HG02759 (cell line): ENCODE measurements at regions not wholly inside any gene's neighbourhood (a gene's known extent, or its start where the extent isn't known, plus 50 kb on each side); places are given as distances from the start of the nearest gene placed in this dataset.
"Not testable (repeated sequence)": the region's sequence is repeated elsewhere in the genome, so short reads cannot be mapped to it uniquely, and the experiment has no call there.

Experiments used
- ATAC-seq: cut with Tn5 transposase; IDR thresholded peaks from one replicate; pipeline ENCODE4 v1.9.1; 2021; ENCODE audit warnings: mild to moderate bottlenecking, moderate library complexity; ENCODE audit not compliant: unreplicated experiment

DNA sequence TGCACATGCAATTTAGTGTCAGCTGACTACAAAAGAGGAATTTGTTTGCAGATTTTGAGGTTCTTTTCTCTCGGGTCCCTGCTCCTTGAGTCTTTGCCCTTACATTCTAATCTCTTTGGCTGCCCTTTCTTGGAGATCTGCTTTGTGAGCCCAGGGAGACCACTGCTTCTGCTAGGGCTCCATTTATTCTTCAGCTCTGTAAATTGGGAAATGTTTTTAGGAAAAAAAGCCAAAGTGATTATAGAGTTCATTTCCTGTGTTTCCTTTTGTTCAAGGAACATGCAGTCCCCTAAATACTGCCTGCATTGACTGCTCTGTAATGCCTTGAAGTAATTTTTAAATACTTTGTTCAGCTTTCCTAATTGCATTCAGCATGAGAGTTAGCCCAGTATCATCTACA is 197.4 kb downstream of the CSNK1G3 start:
- ATAC-seq: no peak

DNA sequence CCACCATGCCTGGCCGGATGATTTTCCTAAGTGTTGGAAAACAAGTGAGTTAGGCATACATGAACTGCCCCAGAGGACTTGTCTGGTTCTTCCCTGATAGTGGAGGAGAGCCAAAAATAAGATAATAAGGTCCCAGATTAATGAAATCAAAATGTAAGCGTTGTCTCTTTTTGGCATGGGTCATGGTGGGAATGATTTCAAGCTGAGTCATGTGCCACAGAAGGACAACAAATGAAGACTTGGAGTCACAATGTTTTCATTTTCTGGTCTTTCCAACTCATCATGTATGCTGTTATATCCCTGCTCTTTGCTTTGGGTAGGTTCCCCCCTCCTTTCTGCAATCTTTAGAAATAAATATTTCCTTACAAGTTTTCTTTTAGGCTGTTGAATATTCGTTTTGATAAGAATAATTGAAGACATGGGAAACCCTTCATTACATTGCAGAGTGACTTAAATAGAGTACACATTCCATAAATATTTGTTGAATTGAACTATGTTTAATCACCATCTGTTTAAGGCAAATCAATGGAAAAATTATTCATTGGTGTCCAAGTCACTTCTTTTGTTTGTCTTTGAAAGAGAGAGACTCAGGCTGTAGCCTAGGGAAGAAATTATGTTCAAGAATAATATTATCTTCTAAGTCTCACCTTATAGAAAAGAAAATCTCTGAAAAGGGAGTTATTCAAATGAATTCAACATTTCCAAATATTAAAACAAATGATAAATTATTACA is 196.3 kb downstream of the CSNK1G3 start:
- no peak for ATAC-seq

DNA sequence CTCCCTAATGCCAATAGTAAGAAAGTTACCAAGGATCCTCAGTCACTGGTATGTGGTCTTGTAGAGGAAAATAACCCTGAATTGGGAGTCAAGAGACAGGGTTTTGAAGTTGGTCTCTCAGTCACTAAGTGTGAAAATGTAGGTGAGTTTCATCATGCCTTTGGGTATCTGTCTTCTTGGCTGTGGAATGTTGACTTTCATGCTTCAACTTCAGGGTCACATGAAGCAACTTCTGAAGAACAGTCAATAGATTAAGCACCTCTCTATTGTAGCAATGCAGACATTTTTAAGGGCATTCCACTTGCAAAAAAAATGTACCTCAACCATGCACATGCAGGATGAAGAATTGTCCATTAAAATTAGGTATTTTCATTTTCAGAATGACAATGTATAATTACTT is 194.6 kb downstream of the CSNK1G3 start:
- ATAC-seq: no peak

DNA sequence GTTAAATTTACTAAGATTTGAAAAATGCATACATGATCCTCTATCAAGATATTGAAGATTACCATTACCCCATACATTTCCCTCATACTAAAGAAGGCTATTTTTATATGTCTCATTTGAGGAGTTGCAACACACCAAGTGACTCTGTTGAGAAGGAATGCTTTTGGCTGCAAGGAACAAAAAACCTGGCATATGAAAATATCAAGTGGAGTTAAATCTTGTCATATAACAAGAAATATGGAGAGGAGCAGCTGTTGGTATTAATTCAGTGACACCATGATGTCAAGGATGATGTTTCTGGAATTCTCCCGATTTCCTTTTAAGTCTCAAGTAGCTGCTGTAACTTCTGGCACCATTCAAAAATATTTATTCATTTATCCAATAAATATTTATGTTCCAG is 193.8 kb downstream of the CSNK1G3 start:
- ATAC-seq: no peak

DNA sequence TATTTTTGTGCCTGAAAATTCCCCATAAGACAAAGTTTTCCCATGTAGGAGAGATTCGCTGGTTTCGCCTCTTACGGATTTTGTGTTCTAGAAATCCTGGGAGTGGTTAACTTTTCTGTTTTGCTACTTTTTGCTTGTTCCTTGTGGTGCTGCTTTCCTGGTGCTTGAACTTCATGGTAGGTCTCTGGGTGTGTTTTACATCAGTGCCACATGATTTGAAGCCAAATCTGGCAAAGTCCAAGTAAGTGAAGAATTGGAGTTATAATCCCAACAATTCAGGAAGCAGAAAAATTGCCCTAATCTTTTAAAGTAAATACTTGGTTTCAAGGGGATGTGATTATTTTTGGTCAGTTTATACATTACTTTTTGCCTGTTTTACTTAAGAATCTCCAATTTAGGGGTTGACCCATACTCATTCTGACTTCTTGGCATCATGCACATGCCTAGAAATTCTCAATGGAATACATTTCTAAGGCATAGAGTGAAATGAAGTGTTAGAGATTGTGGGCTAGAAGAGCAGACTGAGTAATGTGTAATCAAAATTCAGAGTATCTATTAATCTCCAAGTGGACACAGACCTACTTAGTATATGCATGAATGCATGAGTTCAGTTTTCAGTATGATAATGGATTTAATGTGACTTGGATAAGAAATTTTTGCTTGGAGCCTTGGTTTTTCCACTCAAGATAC is 189.7 kb downstream of the CSNK1G3 start:
- ATAC-seq: no peak

DNA sequence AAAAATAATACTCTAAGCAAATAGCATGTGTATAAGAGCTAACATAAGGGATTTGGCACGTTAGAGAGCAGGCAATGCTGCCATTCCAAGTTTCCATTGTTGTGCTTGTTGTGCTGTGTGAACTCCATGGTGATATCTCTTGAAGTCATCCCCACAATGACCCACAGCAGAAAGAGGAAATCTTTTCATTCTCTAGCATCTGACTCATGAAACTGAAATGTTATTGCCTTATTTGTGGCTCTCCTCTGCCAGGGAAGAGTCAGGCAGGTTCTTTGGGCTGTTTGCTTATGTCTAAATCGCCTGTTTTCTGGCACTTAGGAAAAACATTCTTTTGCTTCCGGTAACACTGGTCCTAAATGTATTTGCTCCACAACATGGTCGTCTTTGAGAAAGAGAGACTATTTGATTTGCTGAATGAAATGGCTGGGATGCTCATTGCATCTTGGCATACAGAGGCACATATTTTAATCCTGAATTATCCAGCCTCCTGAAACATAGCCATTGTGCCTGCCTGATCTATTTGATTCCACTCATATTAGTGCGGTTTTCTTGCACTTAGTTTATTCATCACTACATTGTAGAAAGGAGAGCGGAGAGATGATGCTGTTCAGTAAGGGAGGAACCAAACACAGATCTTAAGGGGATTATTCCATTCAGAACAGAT is 188.8 kb downstream of the CSNK1G3 start:
- no peak for ATAC-seq

DNA sequence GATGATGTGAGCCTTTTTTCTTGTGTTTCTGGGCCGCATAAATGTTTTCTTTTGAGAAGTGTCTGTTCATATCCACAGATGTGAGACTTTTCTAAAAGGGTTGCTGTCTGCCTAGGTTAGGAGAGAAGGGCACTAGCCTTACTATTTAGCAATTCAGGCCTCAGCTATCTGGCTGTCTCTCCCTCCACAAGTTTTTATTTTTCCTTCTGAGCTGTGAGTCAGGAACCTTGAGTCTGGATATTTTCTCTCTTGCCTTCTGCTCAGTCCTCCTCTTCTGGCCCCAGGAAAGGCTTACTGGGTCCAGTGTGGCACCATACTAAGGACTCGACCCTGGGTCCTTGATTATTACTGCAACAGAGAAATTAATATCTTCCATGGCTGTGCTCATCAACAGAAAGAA is 187.6 kb downstream of the CSNK1G3 start:
- ATAC-seq: no peak

DNA sequence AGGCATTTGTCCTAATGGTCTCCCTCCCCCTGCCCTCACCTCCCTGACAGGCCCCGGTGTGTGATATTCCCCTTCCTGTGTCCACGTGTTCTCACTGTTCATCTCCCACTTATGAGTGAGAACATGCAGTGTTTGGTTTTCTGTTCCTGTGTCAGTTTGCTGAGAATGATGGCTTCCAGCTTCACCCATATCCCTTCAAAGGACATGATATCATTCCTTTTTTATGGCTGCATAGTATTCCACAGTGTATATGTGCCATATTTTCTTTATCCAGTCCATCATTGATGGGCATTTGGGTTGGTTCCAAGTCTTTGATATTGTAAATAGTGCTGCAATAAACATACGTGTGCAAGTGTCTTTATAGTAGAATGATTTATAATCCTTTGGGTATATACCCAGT is 187.0 kb downstream of the CSNK1G3 start:
- ATAC-seq: not testable (repeated sequence)

DNA sequence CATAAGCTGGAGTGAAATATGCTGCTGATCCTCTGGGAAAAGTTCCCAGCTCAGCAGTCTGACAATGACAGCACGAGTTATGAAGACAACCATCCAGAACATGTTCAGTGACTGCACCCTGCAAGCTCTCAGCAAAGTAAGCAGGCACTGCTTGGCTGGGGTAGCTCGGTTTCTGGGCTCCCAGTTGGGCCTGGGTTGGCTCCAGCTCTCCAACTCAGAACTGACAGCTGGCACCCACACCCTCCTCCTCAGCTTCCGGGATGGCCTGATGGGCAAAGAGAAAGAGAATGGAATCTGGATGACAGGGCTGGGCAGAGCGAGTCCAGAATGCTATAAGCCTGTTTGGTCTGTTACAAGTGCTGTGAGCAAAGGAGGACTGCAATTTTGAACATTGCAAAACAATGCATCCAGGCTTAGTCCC is 185.0 kb downstream of the CSNK1G3 start:
- ATAC-seq: no peak

DNA sequence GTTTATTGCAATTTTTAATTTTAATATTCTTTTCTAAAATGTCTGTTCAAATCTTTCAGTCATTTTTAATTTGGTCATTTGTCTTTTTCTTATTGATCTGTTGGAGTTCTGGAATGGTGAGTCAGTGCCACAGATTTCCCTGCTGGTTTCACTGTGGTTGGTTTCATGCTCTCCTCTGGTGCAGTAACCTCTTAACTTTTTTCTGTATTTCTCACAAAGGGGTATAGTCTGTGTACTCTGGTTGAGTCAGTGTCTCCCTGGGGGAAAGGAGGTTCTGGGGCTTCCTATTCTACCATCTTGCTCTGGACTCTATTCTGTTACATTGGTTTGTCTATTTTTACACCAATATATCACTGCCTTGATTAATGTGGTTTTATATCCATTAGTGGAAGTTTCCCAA is 178.8 kb downstream of the CSNK1G3 start:
- ATAC-seq: no peak

DNA sequence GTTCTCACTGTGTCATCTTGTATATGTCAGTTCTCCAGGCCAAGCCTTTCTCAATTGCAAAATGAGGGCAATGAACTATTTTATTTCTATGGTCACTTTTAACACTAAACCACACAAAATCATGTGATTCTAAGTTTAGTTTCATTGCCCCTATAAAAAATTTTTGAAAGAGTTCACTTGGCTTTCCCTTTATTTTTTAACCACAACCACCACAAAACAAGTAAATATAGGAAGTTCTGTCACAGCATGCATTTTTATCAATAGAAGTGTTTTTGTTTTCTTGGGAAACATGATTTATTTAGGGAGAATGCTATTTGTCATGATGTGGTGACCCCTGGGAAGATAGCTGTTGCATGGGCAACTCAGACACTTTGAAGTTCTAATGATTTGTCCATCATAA is 169.1 kb downstream of the CSNK1G3 start:
- no peak for ATAC-seq

DNA sequence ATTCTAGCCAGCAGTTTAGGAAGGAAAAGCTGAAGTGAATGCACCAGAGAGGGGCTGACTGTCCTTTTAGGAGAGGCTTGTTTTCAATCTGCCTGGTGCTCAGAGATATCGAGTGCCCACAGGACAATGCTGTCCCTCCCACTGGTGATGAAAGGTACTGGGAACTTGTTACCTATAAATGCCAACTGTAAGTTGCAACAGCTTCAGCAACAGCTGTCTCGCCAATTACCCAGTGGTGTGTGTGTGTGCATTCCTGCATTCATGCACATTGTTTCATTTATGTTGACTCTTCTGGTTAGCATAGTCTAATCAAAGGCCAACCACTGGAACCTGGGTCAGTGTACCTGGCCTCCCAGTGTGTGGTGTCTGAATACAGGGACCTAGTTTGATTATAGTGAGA is 161.1 kb downstream of the CSNK1G3 start:
- ATAC-seq: no peak

DNA sequence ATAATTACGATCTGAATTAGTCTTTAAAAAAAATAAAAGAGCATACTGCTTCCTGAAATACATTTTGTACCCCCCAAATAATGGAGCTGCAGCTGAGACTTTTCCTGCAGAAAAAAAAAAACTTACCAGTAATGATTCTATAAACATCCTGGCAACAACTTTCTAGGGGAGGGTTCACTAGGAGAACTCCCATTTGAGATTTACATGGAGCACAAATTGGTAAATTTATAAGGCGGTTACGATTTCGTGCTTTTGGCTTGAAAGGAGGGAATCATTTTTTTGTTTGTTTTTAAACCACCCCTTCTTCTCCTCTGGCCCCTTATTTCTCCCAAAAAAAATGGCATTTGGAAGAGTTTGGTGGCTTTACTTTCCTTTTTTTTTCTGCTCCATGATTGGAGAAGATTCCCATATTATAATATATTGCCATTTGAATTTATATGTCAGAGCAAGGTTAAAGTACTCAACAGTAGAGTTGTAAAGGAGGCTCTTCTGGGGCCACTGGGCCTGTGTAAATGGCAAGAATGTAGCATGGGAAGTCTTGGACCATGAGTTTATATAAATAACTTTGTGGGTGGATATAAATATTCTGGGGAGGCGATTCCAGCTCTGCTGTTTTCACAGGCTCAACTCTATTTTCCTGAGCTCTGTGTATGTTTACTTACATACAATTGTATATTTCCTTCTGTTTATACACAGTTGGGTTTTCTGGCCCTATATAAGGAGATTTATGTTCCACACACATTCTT is 159.9 kb downstream of the CSNK1G3 start:
- no peak for ATAC-seq

DNA sequence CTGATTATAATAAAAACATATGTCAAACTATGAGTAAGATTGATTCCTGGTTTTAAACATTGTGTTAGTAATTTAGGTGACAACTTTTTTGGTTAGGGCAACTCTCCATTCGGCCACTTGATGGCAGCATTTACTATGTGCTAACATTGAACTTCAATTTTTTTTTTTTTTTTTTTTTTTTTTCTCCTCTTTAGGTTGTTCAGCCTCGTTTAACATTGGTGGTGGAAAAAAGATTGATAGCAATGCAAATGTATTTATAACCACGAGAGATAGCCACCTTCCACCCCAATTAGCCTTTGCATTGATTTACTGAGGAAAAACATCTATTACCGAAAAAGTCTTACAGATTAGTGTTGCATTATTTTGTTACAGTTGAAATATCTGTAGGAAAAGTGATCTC is 159.1 kb downstream of the CSNK1G3 start:
- no peak for ATAC-seq
